Ishikawa (cell line): ENCODE measurements at regions not wholly inside any gene's neighbourhood (a gene's known extent, or its start where the extent isn't known, plus 50 kb on each side); places are given as distances from the start of the nearest gene placed in this dataset.

Experiments used
- CEBPB ChIP-seq: IDR thresholded peaks from 2 replicates; pipeline ENCODE4 v1.6.1; 2012
- CREB1 ChIP-seq: IDR thresholded peaks from 2 replicates; pipeline ENCODE4 v1.6.1; 2012; ENCODE audit warnings: low read depth
- MAX ChIP-seq: IDR thresholded peaks from 2 replicates; pipeline ENCODE4 v1.6.1; 2012
- RAD21 ChIP-seq: IDR thresholded peaks from 2 replicates; pipeline ENCODE4 v1.6.1; 2012; ENCODE audit warnings: low read depth
- TCF12 ChIP-seq: IDR thresholded peaks from 2 replicates; pipeline ENCODE4 v1.6.1; 2012; ENCODE audit warnings: low read depth
- TEAD4 ChIP-seq: IDR thresholded peaks from 2 replicates; pipeline ENCODE4 v1.6.1; 2012
- YY1 ChIP-seq: IDR thresholded peaks from 2 replicates; pipeline ENCODE4 v1.6.1; 2012; ENCODE audit warnings: low read depth

- no peak for TF ChIP-seq YY1
- no peak for TF ChIP-seq MAX
- TF ChIP-seq RAD21: no peak
- TF ChIP-seq TCF12: no peak
- no peak for TF ChIP-seq CEBPB
- TF ChIP-seq TEAD4: no peak
- TF ChIP-seq CREB1: no peak
These were observed 275.1 kb upstream of the IMPG1 start for GRCh38 chr6:76347539-76347938.
